ENCODE measurements at regions not wholly inside any gene's neighbourhood (a gene's known extent, or its start where the extent isn't known, plus 50 kb on each side); places are given as distances from the start of the nearest gene placed in this dataset.

- H3K27ac ChIP-seq (ENCODE audit: low read depth in 1 of 2, low read length in 2 of 2): no peak overlapping the region
- no peak overlapping the region for H3K4me3 Mint-ChIP-seq
- no peak overlapping the region for H2AFZ ChIP-seq (ENCODE audit: insufficient read depth, low read depth, low read length, poor library complexity, severe bottlenecking)
- intact Hi-C loops (cut with micrococcal nuclease): no loop called here
- peaks cover 10 to 14% of the 10 kb centered on the region in 2 donors for H3K4me1 ChIP-seq (ENCODE audit: control insufficient read depth in 1 of 2, insufficient read depth in 2 of 2, low read length in 2 of 2)
- no peaks in the 10 kb centered on the region for H4K20me1 ChIP-seq (ENCODE audit: insufficient read depth, low read length)
- H3K27me3 ChIP-seq (ENCODE audit: control insufficient read depth in 2 of 2, insufficient read depth in 2 of 2, low read length in 2 of 2): peaks cover 11 to 18% of the 10 kb centered on the region in 2 donors
- H3K36me3 Mint-ChIP-seq: no peaks in the 10 kb centered on the region
- H3K4me1 Mint-ChIP-seq: peaks cover 20% of the 10 kb centered on the region
- no peak for DNase-seq
- H3K27me3 Mint-ChIP-seq (ENCODE audit: low read depth in 3 of 3): peaks cover 20 to 25% (median 22%) of the 10 kb centered on the region in 3 donors
- H3K4me3 ChIP-seq (replicated peaks in 1 of 3; ENCODE audit: low read depth in 2 of 3, low read length in 3 of 3): no peak overlapping the region
- no peak overlapping the region for H3K27ac Mint-ChIP-seq
- H3K9me3 Mint-ChIP-seq: peaks cover 0 to 4% (median 1%) of the 10 kb centered on the region in 7 donors
- no peak overlapping the region for H3K4me2 ChIP-seq (replicated peaks; ENCODE audit: extremely low read depth, low read length, poor library complexity, severe bottlenecking)
- H3K79me2 ChIP-seq (ENCODE audit: insufficient read depth, low read length): no peaks in the 10 kb centered on the region
- no peaks in the 10 kb centered on the region for H3K9me3 ChIP-seq (replicated peaks in 1 of 2; ENCODE audit: control insufficient read depth in 1 of 2, insufficient read depth in 1 of 2, low read length in 2 of 2)
- no peaks in the 10 kb centered on the region for H3K36me3 ChIP-seq (replicated peaks in 1 of 2; ENCODE audit: control insufficient read depth in 1 of 2, insufficient read depth in 2 of 2, low read length in 2 of 2)
- WGBS (ENCODE audit: insufficient coverage): 97% methylated on average over 8 of the region's 9 CpGs
- no peak overlapping the region for H3K9ac ChIP-seq (ENCODE audit: insufficient read depth, low read length, poor library complexity, severe bottlenecking)
- no peak for TF ChIP-seq CTCF (IDR thresholded peaks at IDR 0.05)
Measured at GRCh38 chr11:123364080-123364479, 66.0 kb upstream of the GRAMD1B start.

- no peak overlapping the region for H3K27ac Mint-ChIP-seq
- H3K4me2 ChIP-seq (replicated peaks; ENCODE audit: extremely low read depth, low read length, poor library complexity, severe bottlenecking): no peak overlapping the region
- 91% methylated on average over 2 of the region's 4 CpGs for WGBS (ENCODE audit: insufficient coverage)
Measured at GRCh38 chr11:123363556-123363955, 66.5 kb upstream of the GRAMD1B start.

More at GRCh38 chr11:123363556-123363955, 66.5 kb upstream of the GRAMD1B start:
- Histone ChIP-seq H3K9me3 (replicated peaks in 1 of 2; ENCODE audit: control insufficient read depth in 1 of 2, insufficient read depth in 1 of 2, low read length in 2 of 2) (no peaks in the 10 kb centered on the region), H3K79me2 (ENCODE audit: insufficient read depth, low read length) (no peaks in the 10 kb centered on the region), H3K27ac (ENCODE audit: low read depth in 1 of 2, low read length in 2 of 2) (no peak overlapping the region), H2AFZ (ENCODE audit: insufficient read depth, low read depth, low read length, poor library complexity, severe bottlenecking) (no peak overlapping the region), H3K4me3 (replicated peaks in 1 of 3; ENCODE audit: low read depth in 2 of 3, low read length in 3 of 3) (no peak overlapping the region), H4K20me1 (ENCODE audit: insufficient read depth, low read length) (no peaks in the 10 kb centered on the region), H3K4me1 (ENCODE audit: control insufficient read depth in 1 of 2, insufficient read depth in 2 of 2, low read length in 2 of 2) (peaks cover 12 to 17% of the 10 kb centered on the region in 2 donors), H3K36me3 (replicated peaks in 1 of 2; ENCODE audit: control insufficient read depth in 1 of 2, insufficient read depth in 2 of 2, low read length in 2 of 2) (no peaks in the 10 kb centered on the region), H3K9ac (ENCODE audit: insufficient read depth, low read length, poor library complexity, severe bottlenecking) (no peak overlapping the region), H3K27me3 (ENCODE audit: control insufficient read depth in 2 of 2, insufficient read depth in 2 of 2, low read length in 2 of 2) (peaks cover 16 to 23% of the 10 kb centered on the region in 2 donors)
- H3K9me3 Mint-ChIP-seq: peaks cover 0 to 4% (median 2%) of the 10 kb centered on the region in 7 donors
- no peak for DNase-seq
- H3K27me3 Mint-ChIP-seq (ENCODE audit: low read depth in 3 of 3): peaks cover 25 to 30% (median 27%) of the 10 kb centered on the region in 3 donors
- H3K4me1 Mint-ChIP-seq: peaks cover 26% of the 10 kb centered on the region
- H3K4me3 Mint-ChIP-seq: peak overlapping the region in 1 of 2 donors; percentile 22
- no peaks in the 10 kb centered on the region for H3K36me3 Mint-ChIP-seq
- TF ChIP-seq CTCF (IDR thresholded peaks at IDR 0.05): no peak
- intact Hi-C loops (cut with micrococcal nuclease): no loop called here

Measured in CD14-positive monocyte (primary cell).